GM10248 (cell line): ENCODE measurements at regions not wholly inside any gene's neighbourhood (a gene's known extent, or its start where the extent isn't known, plus 50 kb on each side); places are given as distances from the start of the nearest gene placed in this dataset.

Experiments
- CTCF ChIA-PET: fragments of 300-600 bp; sonication (Branson Sonifier 250); formaldehyde crosslinking; extraction: SDS; loops from one replicate; lab custom pipeline; 2021; ENCODE audit warnings: antibody characterized with exemption; lab: Yijun Ruan, JAX
- POLR2A ChIA-PET: fragments of 350-650 bp; sonication (Branson Sonifier 250); formaldehyde crosslinking; extraction: SDS; loops from one replicate; lab custom pipeline; 2020; ENCODE audit warnings: antibody characterized with exemption; lab: Yijun Ruan, JAX
- DNase-seq: peaks from one replicate; pipeline ENCODE4 v3.0.0; 2012; ENCODE audit errors: extremely low spot score
- CTCF ChIP-seq: IDR thresholded peaks from 2 replicates; pipeline ENCODE4 v1.5.1; 2012; ENCODE audit warnings: mild to moderate bottlenecking, low read depth; ENCODE audit errors: extremely low read depth, missing control alignments, control extremely low read depth

- TF ChIP-seq CTCF = no peak
- CTCF ChIA-PET = no interaction called here
- DNase-seq = no peak
- POLR2A ChIA-PET = no interaction called here
Observed at GRCh38 chr10:2392145-2392812, 655.0 kb upstream of the ADARB2 start.

GRCh38 chr10:2387672-2388071 lies 650.3 kb upstream of the ADARB2 start:
- POLR2A ChIA-PET = no interaction called here
- CTCF ChIA-PET = interaction anchor here (2.2 kb wide), 1 partner anchor 10 kb away, joined by 7 read pairs; no protein-coding TSS in a partner anchor
- DNase-seq = no peak
- no peak for TF ChIP-seq CTCF

GRCh38 chr10:2387261-2387660 lies 649.9 kb upstream of the ADARB2 start:
- ChIA-PET CTCF (interaction anchor here (2.2 kb wide), 1 partner anchor 11 kb away, joined by 7 read pairs; no protein-coding TSS in a partner anchor), POLR2A (no interaction called here)
- no peak for TF ChIP-seq CTCF
- DNase-seq = no peak

GRCh38 chr10:2380218-2380617 lies 642.9 kb upstream of the ADARB2 start:
- ChIA-PET CTCF (no interaction called here), POLR2A (no interaction called here)
- no peak for TF ChIP-seq CTCF
- DNase-seq = no peak

GRCh38 chr10:2367083-2367482 lies 629.8 kb upstream of the ADARB2 start:
- no peak for TF ChIP-seq CTCF
- DNase-seq = no peak
- ChIA-PET CTCF (no interaction called here), POLR2A (no interaction called here)

- DNase-seq = no peak
- CTCF ChIA-PET = no interaction called here
- POLR2A ChIA-PET = no interaction called here
- TF ChIP-seq CTCF = no peak
Observed at GRCh38 chr10:2366264-2366931, 629.1 kb upstream of the ADARB2 start.
